IMR-90 (cell line): ENCODE measurements at regions not wholly inside any gene's neighbourhood (a gene's known extent, or its start where the extent isn't known, plus 50 kb on each side); places are given as distances from the start of the nearest gene placed in this dataset.

Source experiments
- ATAC-seq: fragments of 200-7000 bp; cut with Tn5 transposase; 2 replicates; pipeline ENCODE4 v1.9.1; 2020; ENCODE audit warnings: low read depth, mild to moderate bottlenecking, moderate library complexity
- BruUV-seq: library from RNA; stranded (reverse); fragments of 400-500 nt; replicated peaks from 2 replicates; lab custom pipeline; 2021; lab: Mats Ljungman, UMichigan
- CTCF ChIA-PET: fragments of 300-600 bp; formaldehyde crosslinking; extraction: SDS; loops from one replicate; lab custom pipeline; 2021; ENCODE audit warnings: antibody characterized with exemption; lab: Yijun Ruan, JAX
- POLR2A ChIA-PET: fragments of 300-600 bp; sonication (Branson Sonifier 250); formaldehyde crosslinking; loops from one replicate; lab custom pipeline; 2022; ENCODE audit warnings: antibody characterized with exemption; ENCODE audit not compliant: unreplicated experiment; lab: Charles Lee
- DNase-seq: peaks from one replicate; pipeline ENCODE4 v3.0.0; 2013
- H2AFZ ChIP-seq: replicated peaks from 2 replicates; pipeline ENCODE3; 2013; ENCODE audit warnings: low read length, mild to moderate bottlenecking; ENCODE audit not compliant: poor library complexity
- H2AK5ac ChIP-seq: 2 replicates; pipeline ENCODE4 v1.6.1; 2013; ENCODE audit warnings: low read depth, low read length, inconsistent platforms
- H2AK9ac ChIP-seq: replicated peaks from 2 replicates; pipeline ENCODE3; 2013; ENCODE audit warnings: mild to moderate bottlenecking, low read depth, low read length, moderate library complexity; ENCODE audit not compliant: poor library complexity
- H2BK120ac ChIP-seq: 2 replicates; pipeline ENCODE4 v1.6.1; 2013; ENCODE audit warnings: low read depth, low read length, inconsistent platforms
- H2BK15ac ChIP-seq: 3 replicates; pipeline ENCODE4 v1.6.1; 2013; ENCODE audit warnings: low read depth, low read length, inconsistent platforms
- H2BK20ac ChIP-seq: 2 replicates; pipeline ENCODE4 v1.6.1; 2013; ENCODE audit warnings: low read depth, mild to moderate bottlenecking, inconsistent platforms, low read length, moderate library complexity
- H2BK5ac ChIP-seq: 2 replicates; pipeline ENCODE4 v1.6.1; 2013; ENCODE audit warnings: mild to moderate bottlenecking, low read depth, low read length, inconsistent platforms; ENCODE audit not compliant: poor library complexity, severe bottlenecking
- H3K14ac ChIP-seq: replicated peaks from 2 replicates; pipeline ENCODE4 v1.6.1; 2013; ENCODE audit warnings: low read depth, low read length, inconsistent platforms
- H3K18ac ChIP-seq: 2 replicates; pipeline ENCODE4 v1.6.1; 2013; ENCODE audit warnings: low read depth, low read length, control low read depth
- H3K23ac ChIP-seq: 2 replicates; pipeline ENCODE4 v1.6.1; 2013; ENCODE audit warnings: low read depth, low read length, inconsistent platforms
- H3K27ac ChIP-seq: 2 replicates; pipeline ENCODE4 v1.5.1; 2013; ENCODE audit warnings: mild to moderate bottlenecking, control low read depth, low read length; ENCODE audit not compliant: insufficient read depth
- H3K27me3 ChIP-seq: 2 replicates; pipeline ENCODE4 v1.6.1; 2013; ENCODE audit warnings: low read length; ENCODE audit not compliant: control insufficient read depth, insufficient read depth
- H3K36me3 ChIP-seq: 2 replicates; pipeline ENCODE4 v1.6.1; 2013; ENCODE audit warnings: low read length, mixed read lengths; ENCODE audit not compliant: control insufficient read depth, insufficient read depth
- H3K4ac ChIP-seq: 2 replicates; pipeline ENCODE4 v1.6.1; 2013; ENCODE audit warnings: low read depth, low read length, inconsistent platforms
- H3K4me1 ChIP-seq: 2 replicates; pipeline ENCODE4 v1.6.1; 2013; ENCODE audit warnings: low read length, mixed read lengths; ENCODE audit not compliant: control insufficient read depth, insufficient read depth
- H3K4me2 ChIP-seq: 2 replicates; pipeline ENCODE4 v1.6.1; 2013; ENCODE audit warnings: low read depth, mild to moderate bottlenecking, control low read depth, low read length, moderate library complexity
- H3K4me3 ChIP-seq: 2 replicates; pipeline ENCODE4 v1.5.1; 2013; ENCODE audit warnings: low read depth, mild to moderate bottlenecking, control low read depth, low read length, moderate library complexity; ENCODE audit not compliant: insufficient read depth
- H3K56ac ChIP-seq: 2 replicates; pipeline ENCODE4 v1.6.1; 2013; ENCODE audit warnings: low read length, inconsistent platforms; ENCODE audit not compliant: insufficient read depth; ENCODE audit errors: extremely low read depth
- H3K79me1 ChIP-seq, 2 experiments: 2 replicates each; pipeline ENCODE4 v1.6.1; 2013; ENCODE audit warnings: low read length in 2 of 2, inconsistent platforms in 1 of 2, low read depth in 1 of 2
- H3K9ac ChIP-seq: 2 replicates; pipeline ENCODE4 v1.6.1; 2013; ENCODE audit warnings: low read depth, low read length, control low read depth
- H3K9me1 ChIP-seq: 2 replicates; pipeline ENCODE4 v1.6.1; 2013; ENCODE audit warnings: low read length, inconsistent platforms; ENCODE audit not compliant: insufficient read depth
- H3K9me3 ChIP-seq: 2 replicates; pipeline ENCODE4 v1.6.1; 2013; ENCODE audit warnings: low read length; ENCODE audit not compliant: control insufficient read depth, insufficient read depth
- H4K20me1 ChIP-seq: 2 replicates; pipeline ENCODE4 v1.6.1; 2013; ENCODE audit warnings: low read length, inconsistent platforms; ENCODE audit not compliant: insufficient read depth
- H4K5ac ChIP-seq: 2 replicates; pipeline ENCODE4 v1.6.1; 2013; ENCODE audit warnings: mild to moderate bottlenecking, low read depth, low read length, control low read depth
- H4K8ac ChIP-seq, 2 experiments: 2 replicates each; pipeline ENCODE4 v1.6.1; 2013; ENCODE audit warnings: low read depth in 2 of 2, low read length in 2 of 2, control low read depth in 1 of 2, inconsistent platforms in 1 of 2
- H4K91ac ChIP-seq: 2 replicates; pipeline ENCODE4 v1.6.1; 2013; ENCODE audit warnings: low read depth, low read length, inconsistent platforms; ENCODE audit not compliant: insufficient read depth
- CEBPB ChIP-seq: IDR thresholded peaks from 2 replicates; pipeline ENCODE4 v1.6.1; 2012; ENCODE audit warnings: low read depth, low read length, improper control_type of control experiment
- CHD1 ChIP-seq: IDR thresholded peaks from 2 replicates; pipeline ENCODE4 v1.6.1; 2012; ENCODE audit warnings: low read depth, low read length, improper control_type of control experiment
- RCOR1 ChIP-seq: IDR thresholded peaks from 2 replicates; pipeline ENCODE4 v1.6.1; 2012; ENCODE audit warnings: mild to moderate bottlenecking, low read length, improper control_type of control experiment; ENCODE audit not compliant: insufficient replicate concordance
- WGBS, 2 experiments: methylation state at CpG; one replicate each; pipeline versions ENCODE4 v1.1.5 to v1.1.7; 2013; ENCODE audit warnings: missing lambda C conversion rate in 2 of 2; ENCODE audit not compliant: insufficient read length in 1 of 2; ENCODE audit errors: extremely low coverage in 2 of 2; 5-methylcytosine and 5-hydroxymethylcytosine counted together
- dilution Hi-C: fragments of 300-500 bp; cut with HindIII; formaldehyde crosslinking; loops from one replicate; pipeline ENCODE4 v1.14.3; 2018; ENCODE audit warnings: low sequenced_read_pairs; ENCODE audit not compliant: unreplicated experiment
- in situ Hi-C: fragments of 300-500 bp; cut with MboI; formaldehyde crosslinking; loops from 3 replicates; pipeline ENCODE4 v1.14.3; 2019; ENCODE audit warnings: low sequenced_read_pairs, inconsistent platforms, mixed read lengths
- intact Hi-C: fragments of 100-400 bp; cut with micrococcal nuclease; formaldehyde crosslinking; loops from 2 replicates; pipeline ENCODE4 v1.10.0; 2022
- TF ChIP-seq, protein P1 (sequence below): fragments of 150-350 bp; IDR thresholded peaks from 2 replicates; pipeline ENCODE4 v1.6.1; 2017; ENCODE audit warnings: mild to moderate bottlenecking, antibody characterized with exemption, low read length, low read depth

DNA sequence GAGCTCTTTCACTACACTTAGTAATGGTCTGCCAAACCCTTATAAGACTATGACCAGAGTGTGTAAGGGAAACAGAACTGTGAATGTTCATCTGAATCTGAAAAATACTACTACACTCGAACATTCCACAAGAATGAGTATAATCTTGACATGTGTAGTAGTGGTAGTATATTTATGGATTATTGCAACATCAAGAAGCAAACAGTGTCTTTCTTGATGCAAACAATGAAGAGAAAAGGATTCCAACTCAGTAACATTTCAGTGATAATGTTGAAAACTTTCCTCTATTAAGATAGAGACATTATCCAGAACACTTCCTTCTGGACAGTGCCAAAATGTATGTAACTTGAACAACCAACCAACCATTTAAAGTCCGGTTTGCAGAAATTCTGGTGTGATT lies 394.7 kb upstream of the CPEB2 start:
- no CpG with 5 or more reads among the region's 2 CpGs for WGBS, 2 experiments
- Histone ChIP-seq H2AK5ac (no peak overlapping the region), H3K4me2 (no peak overlapping the region), H3K4me1 (no peaks in the 10 kb centered on the region), H2BK15ac (no peak overlapping the region), H3K27ac (no peak overlapping the region), H3K14ac (no peak overlapping the region), H3K36me3 (no peaks in the 10 kb centered on the region), H3K9me1 (no peaks in the 10 kb centered on the region), H3K4ac (no peak overlapping the region), H4K5ac (no peak overlapping the region), H3K23ac (no peak overlapping the region), H3K56ac (no peak overlapping the region), H3K27me3 (no peaks in the 10 kb centered on the region), H2AK9ac (no peak overlapping the region), H3K18ac (no peak overlapping the region), H3K9me3 (peaks cover 1% of the 10 kb centered on the region; the same call in 1 of the 2 replicates), H2BK20ac (no peak overlapping the region), H4K20me1 (no peaks in the 10 kb centered on the region), H3K79me1 (no peaks in the 10 kb centered on the region), H3K4me3 (no peak overlapping the region), H4K91ac (no peak overlapping the region), H2BK5ac (no peak overlapping the region), H4K8ac (no peak overlapping the region), H2BK120ac (no peak overlapping the region), H3K9ac (no peak overlapping the region), H2AFZ (no peak overlapping the region)
- TF ChIP-seq CEBPB (peak; percentile 40; the same call in 1 of the 2 replicates), CHD1 (no peak), RCOR1 (no peak)
- TF ChIP-seq, protein P1, sequence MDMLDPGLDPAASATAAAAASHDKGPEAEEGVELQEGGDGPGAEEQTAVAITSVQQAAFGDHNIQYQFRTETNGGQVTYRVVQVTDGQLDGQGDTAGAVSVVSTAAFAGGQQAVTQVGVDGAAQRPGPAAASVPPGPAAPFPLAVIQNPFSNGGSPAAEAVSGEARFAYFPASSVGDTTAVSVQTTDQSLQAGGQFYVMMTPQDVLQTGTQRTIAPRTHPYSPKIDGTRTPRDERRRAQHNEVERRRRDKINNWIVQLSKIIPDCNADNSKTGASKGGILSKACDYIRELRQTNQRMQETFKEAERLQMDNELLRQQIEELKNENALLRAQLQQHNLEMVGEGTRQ = no peak
- ChIA-PET CTCF (no interaction called here), POLR2A (no interaction called here)
- no peak for DNase-seq
- dilution Hi-C loops (no loop called here), intact Hi-C loops (no loop called here), in situ Hi-C loops (no loop called here)
- BruUV-seq = no TSS peak
- ATAC-seq = no peak
